Breast epithelium (tissue), 3 donors: ENCODE measurements at regions not wholly inside any gene's neighbourhood (a gene's known extent, or its start where the extent isn't known, plus 50 kb on each side); places are given as distances from the start of the nearest gene placed in this dataset.
"Not testable (repeated sequence)": the region's sequence is repeated elsewhere in the genome, so short reads cannot be mapped to it uniquely, and the experiment has no call there.

Source experiments
- CTCF ChIP-seq, 3 donors: fragments of 450-650 bp; IDR thresholded peaks; one replicate each; pipeline ENCODE4 v1.5.1; 2016 to 2017; ENCODE audit warnings: antibody characterized with exemption in 3 of 3, mild to moderate bottlenecking in 3 of 3, moderate library complexity in 3 of 3
- POLR2A ChIP-seq: fragments of 450-650 bp; IDR thresholded peaks from one replicate; pipeline ENCODE4 v1.6.1; 2016; ENCODE audit warnings: antibody characterized with exemption, mild to moderate bottlenecking, moderate library complexity

- not testable (repeated sequence) for TF ChIP-seq CTCF (IDR thresholded peaks at IDR 0.05); POLR2A
Measured at GRCh38 chr4:118592289-118592688, 92.9 kb upstream of the METTL14 start.
